Spleen (tissue), 7 donors: ENCODE measurements at regions not wholly inside any gene's neighbourhood (a gene's known extent, or its start where the extent isn't known, plus 50 kb on each side); places are given as distances from the start of the nearest gene placed in this dataset.

Source experiments
- POLR2A ChIP-seq, 3 donors: fragments of 450-650 bp; IDR thresholded peaks; one replicate each; pipeline ENCODE4 v1.5.1; 2017; ENCODE audit warnings: antibody characterized with exemption in 3 of 3, mild to moderate bottlenecking in 1 of 3
- POLR2AphosphoS5 ChIP-seq, 3 donors: sonication (generic); formaldehyde crosslinking; IDR thresholded peaks; one replicate each; pipeline ENCODE4 v1.5.1; 2017; ENCODE audit warnings: antibody characterized with exemption in 3 of 3
- TF ChIP-seq, protein P1 (sequence below), 11 experiments: fragments of 200-600 bp in 7 of 11; fragments of 450-650 bp in 4 of 11; sonication (generic) in 4 of 11; IDR thresholded peaks in 8 of 11; conservative IDR thresholded peaks in 3 of 11; 1 replicate in 7 of 11; 2 replicates in 4 of 11; pipeline versions ENCODE4 v1.4.0 to v1.8.0; 2016 to 2021; ENCODE audit warnings: antibody characterized with exemption in 11 of 11, inconsistent platforms in 4 of 11, mild to moderate bottlenecking in 1 of 11
- donor health status: DM: no; HTN: no; CAD: no; lungs with moderate emphysema.
- donor health status: DM: no; HTN: no; CAD: no.
- donor health status: DM: no; HTN: no; CAD: no.

DNA sequence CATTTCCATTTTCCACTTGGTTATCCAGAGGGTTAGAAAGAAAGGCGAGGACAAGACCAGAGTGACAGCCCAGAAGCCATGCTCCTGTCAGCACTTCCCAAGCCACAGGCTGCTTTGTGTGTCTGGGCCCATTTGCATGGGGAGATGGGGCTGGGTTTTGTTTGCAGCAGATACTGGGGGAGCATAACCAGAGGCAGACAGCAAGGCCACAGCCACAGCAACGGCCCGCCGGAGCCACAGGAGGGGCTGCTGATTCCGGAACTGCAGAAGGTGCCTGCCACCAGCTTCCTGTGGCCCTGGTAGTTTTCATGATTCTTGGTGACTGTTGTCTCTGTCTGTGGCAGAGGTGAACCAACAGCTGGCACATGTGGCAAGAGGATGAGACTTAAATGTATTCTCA lies 106.6 kb downstream of the DLL1 start:
- TF ChIP-seq, protein P1, sequence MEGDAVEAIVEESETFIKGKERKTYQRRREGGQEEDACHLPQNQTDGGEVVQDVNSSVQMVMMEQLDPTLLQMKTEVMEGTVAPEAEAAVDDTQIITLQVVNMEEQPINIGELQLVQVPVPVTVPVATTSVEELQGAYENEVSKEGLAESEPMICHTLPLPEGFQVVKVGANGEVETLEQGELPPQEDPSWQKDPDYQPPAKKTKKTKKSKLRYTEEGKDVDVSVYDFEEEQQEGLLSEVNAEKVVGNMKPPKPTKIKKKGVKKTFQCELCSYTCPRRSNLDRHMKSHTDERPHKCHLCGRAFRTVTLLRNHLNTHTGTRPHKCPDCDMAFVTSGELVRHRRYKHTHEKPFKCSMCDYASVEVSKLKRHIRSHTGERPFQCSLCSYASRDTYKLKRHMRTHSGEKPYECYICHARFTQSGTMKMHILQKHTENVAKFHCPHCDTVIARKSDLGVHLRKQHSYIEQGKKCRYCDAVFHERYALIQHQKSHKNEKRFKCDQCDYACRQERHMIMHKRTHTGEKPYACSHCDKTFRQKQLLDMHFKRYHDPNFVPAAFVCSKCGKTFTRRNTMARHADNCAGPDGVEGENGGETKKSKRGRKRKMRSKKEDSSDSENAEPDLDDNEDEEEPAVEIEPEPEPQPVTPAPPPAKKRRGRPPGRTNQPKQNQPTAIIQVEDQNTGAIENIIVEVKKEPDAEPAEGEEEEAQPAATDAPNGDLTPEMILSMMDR (IDR thresholded peaks at IDR 0.05 in 8 of 11, conservative IDR thresholded peaks at IDR 0.05 in 3 of 11), result no peak
- no peak for TF ChIP-seq POLR2A (IDR thresholded peaks at IDR 0.05)
- TF ChIP-seq POLR2AphosphoS5 (IDR thresholded peaks at IDR 0.05), result no peak
